ENCODE measurements at regions not wholly inside any gene's neighbourhood (a gene's known extent, or its start where the extent isn't known, plus 50 kb on each side); places are given as distances from the start of the nearest gene placed in this dataset.

DNA sequence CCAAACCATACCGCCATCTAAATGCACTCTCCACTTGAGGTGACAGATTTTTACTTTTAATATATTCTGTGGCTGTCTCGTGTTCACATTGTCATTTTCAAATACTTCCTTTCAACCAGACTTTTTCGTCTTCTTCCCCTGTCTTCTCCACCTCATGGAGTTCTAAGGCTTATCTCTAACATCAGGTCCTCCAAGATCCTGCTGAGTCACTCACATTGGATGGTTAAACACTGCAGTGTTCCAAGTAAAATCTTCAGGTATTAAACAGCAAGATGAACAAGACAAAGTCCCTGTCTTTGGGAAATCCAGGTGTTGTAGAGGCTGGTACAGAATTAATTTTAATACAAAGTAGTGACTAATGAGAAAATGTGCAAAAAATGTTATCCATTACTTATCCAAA is 330.2 kb upstream of the KIF2B start:
- DNase-seq (ENCODE audit: low read depth), result no peak
- TF ChIP-seq, protein P1, sequence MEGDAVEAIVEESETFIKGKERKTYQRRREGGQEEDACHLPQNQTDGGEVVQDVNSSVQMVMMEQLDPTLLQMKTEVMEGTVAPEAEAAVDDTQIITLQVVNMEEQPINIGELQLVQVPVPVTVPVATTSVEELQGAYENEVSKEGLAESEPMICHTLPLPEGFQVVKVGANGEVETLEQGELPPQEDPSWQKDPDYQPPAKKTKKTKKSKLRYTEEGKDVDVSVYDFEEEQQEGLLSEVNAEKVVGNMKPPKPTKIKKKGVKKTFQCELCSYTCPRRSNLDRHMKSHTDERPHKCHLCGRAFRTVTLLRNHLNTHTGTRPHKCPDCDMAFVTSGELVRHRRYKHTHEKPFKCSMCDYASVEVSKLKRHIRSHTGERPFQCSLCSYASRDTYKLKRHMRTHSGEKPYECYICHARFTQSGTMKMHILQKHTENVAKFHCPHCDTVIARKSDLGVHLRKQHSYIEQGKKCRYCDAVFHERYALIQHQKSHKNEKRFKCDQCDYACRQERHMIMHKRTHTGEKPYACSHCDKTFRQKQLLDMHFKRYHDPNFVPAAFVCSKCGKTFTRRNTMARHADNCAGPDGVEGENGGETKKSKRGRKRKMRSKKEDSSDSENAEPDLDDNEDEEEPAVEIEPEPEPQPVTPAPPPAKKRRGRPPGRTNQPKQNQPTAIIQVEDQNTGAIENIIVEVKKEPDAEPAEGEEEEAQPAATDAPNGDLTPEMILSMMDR (conservative IDR thresholded peaks at IDR 0.05; ENCODE audit: control insufficient read depth, insufficient read depth, low read depth, low read length), result no peak
- no peak overlapping the region for H3K4me3 ChIP-seq (ENCODE audit: control insufficient read depth, low read depth, low read length)

DNA sequence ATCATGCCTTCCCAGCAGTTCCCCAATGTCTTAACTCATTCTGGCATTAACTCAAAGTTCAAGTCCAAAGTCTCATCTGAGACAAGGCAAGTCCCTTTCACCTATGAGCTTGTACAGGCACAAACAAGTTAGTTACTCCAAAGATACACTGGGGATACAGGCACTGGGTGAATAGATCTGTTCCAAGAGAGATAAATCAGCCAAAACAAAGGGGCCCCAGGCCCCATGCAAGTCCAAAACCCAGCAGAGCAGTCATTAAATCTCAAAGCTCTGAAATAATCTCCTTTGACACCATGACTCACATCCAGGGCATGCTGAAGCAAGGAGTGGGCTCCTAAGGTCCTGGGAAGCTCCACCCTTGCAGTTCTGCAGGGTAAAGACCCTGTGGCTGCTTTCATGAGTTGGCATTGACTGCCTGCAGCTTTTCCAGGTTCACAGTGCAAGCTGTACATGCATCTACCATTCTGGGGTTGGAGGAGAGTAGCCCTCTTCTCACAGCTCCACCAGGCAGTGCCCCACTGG is 332.2 kb upstream of the KIF2B start:
- no peak overlapping the region for H3K4me3 ChIP-seq (ENCODE audit: control insufficient read depth, low read depth, low read length)
- no peak for DNase-seq (ENCODE audit: low read depth)
- TF ChIP-seq, protein P1 (conservative IDR thresholded peaks at IDR 0.05; ENCODE audit: control insufficient read depth, insufficient read depth, low read depth, low read length), result no peak

DNA sequence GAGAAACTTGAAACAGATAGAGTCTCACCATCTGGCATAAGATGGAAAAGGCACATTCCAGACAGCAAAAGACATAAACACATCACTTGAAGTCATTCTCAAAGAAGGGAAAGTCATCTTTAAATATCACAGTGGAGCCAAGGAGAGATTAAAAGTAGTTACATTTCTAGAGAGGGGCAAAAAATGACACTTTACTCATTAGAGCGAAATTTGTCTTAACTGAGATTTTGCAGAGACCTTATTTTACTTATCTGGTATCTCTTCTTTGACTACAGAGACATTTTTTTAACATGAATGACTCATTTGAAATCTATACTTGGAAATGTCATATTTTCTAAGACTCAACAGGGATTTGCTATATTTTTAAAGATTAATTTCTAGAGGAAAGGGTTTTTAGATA is 339.0 kb upstream of the KIF2B start:
- TF ChIP-seq, protein P1 (conservative IDR thresholded peaks at IDR 0.05; ENCODE audit: control insufficient read depth, insufficient read depth, low read depth, low read length), result no peak
- H3K4me3 ChIP-seq (ENCODE audit: control insufficient read depth, low read depth, low read length), result no peak overlapping the region
- DNase-seq (ENCODE audit: low read depth), result no peak

DNA sequence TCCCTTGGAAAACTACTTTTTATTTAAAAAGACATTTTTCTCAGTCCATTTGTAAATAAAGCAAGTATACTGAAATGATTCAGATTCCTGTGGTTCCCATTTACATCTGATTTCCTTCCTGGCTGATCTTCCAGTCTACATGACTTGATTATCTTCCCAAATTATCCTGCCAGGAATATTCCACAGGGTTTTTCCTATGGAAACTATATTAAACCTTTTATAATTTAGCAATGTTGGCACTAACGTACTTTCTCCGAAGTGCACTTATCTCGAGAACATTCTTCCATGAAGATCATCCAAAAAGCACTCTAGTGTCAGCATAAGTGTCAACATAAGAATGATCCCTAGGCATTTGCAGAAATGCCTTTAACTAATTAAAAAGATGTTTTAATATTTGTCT is 347.7 kb upstream of the KIF2B start:
- no peak overlapping the region for H3K4me3 ChIP-seq (ENCODE audit: control insufficient read depth, low read depth, low read length)
- TF ChIP-seq, protein P1 (conservative IDR thresholded peaks at IDR 0.05; ENCODE audit: control insufficient read depth, insufficient read depth, low read depth, low read length), result no peak
- no peak for DNase-seq (ENCODE audit: low read depth)

DNA sequence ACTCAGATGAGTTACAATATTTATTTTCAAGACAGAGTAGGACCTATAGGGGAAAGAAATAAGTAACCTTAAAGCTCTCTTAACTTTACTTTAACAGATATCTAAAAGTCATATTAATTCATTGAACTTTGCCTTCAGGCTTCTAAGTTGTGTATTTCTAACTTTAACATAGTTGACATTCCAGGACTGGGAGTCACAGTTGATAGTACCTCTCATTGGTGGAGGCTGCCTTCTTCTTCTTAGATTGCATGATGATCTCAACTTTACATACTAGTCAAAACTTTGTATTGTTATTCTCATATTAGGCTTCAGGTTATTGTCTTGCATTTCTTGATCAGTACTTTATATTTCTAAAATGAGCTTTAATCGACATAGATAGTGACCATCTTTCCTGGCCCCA is 350.1 kb upstream of the KIF2B start:
- DNase-seq (ENCODE audit: low read depth), result no peak
- TF ChIP-seq, protein P1 (conservative IDR thresholded peaks at IDR 0.05; ENCODE audit: control insufficient read depth, insufficient read depth, low read depth, low read length), result no peak
- no peak overlapping the region for H3K4me3 ChIP-seq (ENCODE audit: control insufficient read depth, low read depth, low read length)

DNA sequence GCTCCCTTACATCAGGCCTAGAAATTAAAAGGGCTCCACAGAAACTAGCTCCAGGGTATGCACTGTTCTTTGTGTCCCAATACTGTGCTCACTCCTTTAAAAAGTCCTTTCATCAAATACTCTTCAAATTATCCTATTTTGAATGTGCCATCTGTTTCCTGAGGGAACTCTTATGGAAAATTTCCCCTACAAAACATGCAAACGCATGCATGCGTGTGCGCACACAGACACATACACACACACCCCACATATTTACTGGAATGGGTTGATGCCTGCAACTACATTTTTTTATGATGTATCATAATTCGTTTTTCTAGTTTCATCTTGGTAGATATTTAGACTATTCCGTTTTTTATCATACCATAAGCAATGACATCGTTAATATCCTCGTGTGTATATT is 351.2 kb upstream of the KIF2B start:
- H3K4me3 ChIP-seq (ENCODE audit: control insufficient read depth, low read depth, low read length), result no peak overlapping the region
- TF ChIP-seq, protein P1 (conservative IDR thresholded peaks at IDR 0.05; ENCODE audit: control insufficient read depth, insufficient read depth, low read depth, low read length), result no peak
- DNase-seq (ENCODE audit: low read depth), result no peak

DNA sequence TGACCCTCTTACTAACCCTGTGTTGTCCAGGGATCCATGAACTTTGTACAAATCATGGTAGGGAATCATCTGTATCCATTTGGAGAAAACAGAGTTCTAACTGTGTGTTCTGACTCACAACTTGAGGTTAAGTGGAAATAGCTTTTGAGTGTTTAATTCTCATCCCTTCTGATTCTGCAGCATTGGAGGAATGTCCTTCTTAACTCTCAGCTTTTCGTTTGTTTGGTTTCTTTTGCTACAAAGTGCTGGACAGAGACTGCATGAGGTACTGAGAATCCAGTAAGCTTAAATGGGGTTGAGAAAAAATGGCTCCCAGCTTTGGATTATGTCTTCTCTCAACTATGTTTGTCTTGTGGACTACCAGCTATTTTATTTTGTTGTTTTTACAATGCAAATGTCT is 352.1 kb upstream of the KIF2B start:
- DNase-seq (ENCODE audit: low read depth), result no peak
- no peak overlapping the region for H3K4me3 ChIP-seq (ENCODE audit: control insufficient read depth, low read depth, low read length)
- TF ChIP-seq, protein P1 (conservative IDR thresholded peaks at IDR 0.05; ENCODE audit: control insufficient read depth, insufficient read depth, low read depth, low read length), result no peak
